ENCODE measurements at regions not wholly inside any gene's neighbourhood (a gene's known extent, or its start where the extent isn't known, plus 50 kb on each side); places are given as distances from the start of the nearest gene placed in this dataset.

- Histone ChIP-seq H3F3A (ENCODE audit: low read length, unreplicated experiment) (no peaks in the 10 kb centered on the region), H3K9me3 (ENCODE audit: low read length) (no peaks in the 10 kb centered on the region), H3K27ac (ENCODE audit: low read length) (no peak overlapping the region), H3K4me3 (ENCODE audit: low read length) (no peak overlapping the region), H3K9ac (ENCODE audit: low read length) (no peak overlapping the region), H3K79me2 (ENCODE audit: low read length) (no peaks in the 10 kb centered on the region), H3K27me3 (ENCODE audit: low read length) (no peaks in the 10 kb centered on the region), H3K36me3 (ENCODE audit: low read depth, low read length) (no peaks in the 10 kb centered on the region), H2AFZ (ENCODE audit: low read length) (no peak overlapping the region), H4K20me1 (ENCODE audit: low read length) (no peaks in the 10 kb centered on the region), H3K4me1 (ENCODE audit: insufficient read depth, low read length) (no peaks in the 10 kb centered on the region), H3K4me2 (ENCODE audit: low read length) (no peak overlapping the region), H3K9me2 (replicated peaks; ENCODE audit: low read length) (no peaks in the 10 kb centered on the region)
- intact Hi-C loops (cut with micrococcal nuclease): no loop called here
- no peak for TF ChIP-seq CTCF (conservative IDR thresholded peaks at IDR 0.05; ENCODE audit: low read depth, low read length)
- TF ChIP-seq EZH2phosphoT487 (IDR thresholded peaks at IDR 0.05; ENCODE audit: borderline replicate concordance, low read length): no peak
- no peak for TF ChIP-seq EZH2 (IDR thresholded peaks at IDR 0.05; ENCODE audit: low read length, unreplicated experiment)
- BruUV-seq (replicated peaks): no TSS peak
- ATAC-seq: no peak
- no peak for DNase-seq
- ChIA-PET POLR2A (ENCODE audit: unreplicated experiment) (no interaction called here), CTCF (no interaction called here)
These were observed 233.4 kb downstream of the PPP4R3C start for GRCh38 chrX:27229721-27230120.

DNA sequence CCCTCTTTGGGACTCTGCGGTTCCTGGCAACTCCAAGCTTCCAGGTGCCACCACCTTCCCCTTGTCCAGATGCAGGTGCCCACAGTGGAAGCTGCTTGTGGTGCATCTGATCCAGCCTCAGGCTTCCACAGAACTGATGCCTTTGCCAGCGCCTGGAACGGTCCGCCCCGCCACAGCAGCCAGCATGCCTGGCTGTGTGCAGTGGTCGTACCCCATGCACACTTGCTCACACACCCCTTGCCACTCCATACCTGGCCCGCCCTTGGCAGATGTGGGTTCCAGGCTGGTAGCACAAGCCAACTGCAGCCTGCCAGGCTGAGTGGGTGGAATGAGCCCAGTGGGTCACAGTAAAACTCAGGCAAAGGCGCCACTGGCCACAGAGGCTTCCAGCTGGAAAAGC, 240.5 kb downstream of the PPP4R3C start:
- Histone ChIP-seq H3K36me3 (ENCODE audit: low read depth, low read length) (no peaks in the 10 kb centered on the region), H3K4me2 (ENCODE audit: low read length) (no peak overlapping the region), H2AFZ (ENCODE audit: low read length) (no peak overlapping the region), H3K27me3 (ENCODE audit: low read length) (no peaks in the 10 kb centered on the region), H3K4me3 (ENCODE audit: low read length) (no peak overlapping the region), H3F3A (ENCODE audit: low read length, unreplicated experiment) (no peaks in the 10 kb centered on the region), H3K9me2 (replicated peaks; ENCODE audit: low read length) (no peaks in the 10 kb centered on the region), H3K9me3 (ENCODE audit: low read length) (no peaks in the 10 kb centered on the region), H3K27ac (ENCODE audit: low read length) (no peak overlapping the region), H3K9ac (ENCODE audit: low read length) (no peak overlapping the region), H4K20me1 (ENCODE audit: low read length) (no peaks in the 10 kb centered on the region), H3K79me2 (ENCODE audit: low read length) (no peaks in the 10 kb centered on the region), H3K4me1 (ENCODE audit: insufficient read depth, low read length) (no peaks in the 10 kb centered on the region)
- intact Hi-C loops (cut with micrococcal nuclease): no loop called here
- BruUV-seq (replicated peaks): no TSS peak
- DNase-seq: no peak
- no peak for TF ChIP-seq CTCF (conservative IDR thresholded peaks at IDR 0.05; ENCODE audit: low read depth, low read length)
- no peak for TF ChIP-seq EZH2phosphoT487 (IDR thresholded peaks at IDR 0.05; ENCODE audit: borderline replicate concordance, low read length)
- no peak for TF ChIP-seq EZH2 (IDR thresholded peaks at IDR 0.05; ENCODE audit: low read length, unreplicated experiment)
- ChIA-PET POLR2A (ENCODE audit: unreplicated experiment) (no interaction called here), CTCF (no interaction called here)
- ATAC-seq: no peak

DNA sequence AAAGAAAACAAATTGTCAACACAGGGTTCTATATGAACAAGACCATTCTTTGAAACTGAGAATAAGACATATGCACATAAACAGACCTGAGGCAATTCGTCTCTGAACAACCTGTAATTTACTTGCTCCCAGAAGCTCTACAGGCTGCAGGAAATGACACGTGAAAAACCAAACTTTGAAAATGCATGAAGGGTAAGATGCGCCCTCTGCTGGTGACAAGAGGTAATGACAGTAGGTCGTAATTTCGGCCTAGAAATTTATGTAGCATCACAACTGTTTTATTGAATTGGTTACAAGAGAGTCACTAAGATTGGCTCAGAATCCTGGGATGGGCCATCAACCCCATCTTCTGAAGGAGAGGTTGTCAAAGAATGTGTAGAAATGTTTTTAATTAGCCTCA, 276.5 kb downstream of the PPP4R3C start:
- BruUV-seq (replicated peaks): no TSS peak
- ATAC-seq: no peak

More for the DNA sequence above, 276.5 kb downstream of the PPP4R3C start:
- Histone ChIP-seq H3K27ac (ENCODE audit: low read length) (no peak overlapping the region), H3K9ac (ENCODE audit: low read length) (no peak overlapping the region), H3K9me3 (ENCODE audit: low read length) (no peaks in the 10 kb centered on the region), H3K36me3 (ENCODE audit: low read depth, low read length) (no peaks in the 10 kb centered on the region), H2AFZ (ENCODE audit: low read length) (no peak overlapping the region), H3K4me3 (ENCODE audit: low read length) (no peak overlapping the region), H3K27me3 (ENCODE audit: low read length) (0 out of 2 replicates have a peak, but pooled peaks cover 4% of the 10 kb centered on the region), H3K9me2 (replicated peaks; ENCODE audit: low read length) (no peaks in the 10 kb centered on the region), H3K4me2 (ENCODE audit: low read length) (no peak overlapping the region), H3F3A (ENCODE audit: low read length, unreplicated experiment) (no peaks in the 10 kb centered on the region), H4K20me1 (ENCODE audit: low read length) (no peaks in the 10 kb centered on the region), H3K4me1 (ENCODE audit: insufficient read depth, low read length) (no peaks in the 10 kb centered on the region), H3K79me2 (ENCODE audit: low read length) (no peaks in the 10 kb centered on the region)
- peak; percentile 50 for DNase-seq
- CTCF ChIA-PET: no interaction called here
- POLR2A ChIA-PET (ENCODE audit: unreplicated experiment): no interaction called here
- intact Hi-C loops (cut with micrococcal nuclease): loop anchor here (10.0 kb wide), 1 partner anchor 402 kb away; no protein-coding TSS in a partner anchor
- TF ChIP-seq EZH2 (IDR thresholded peaks at IDR 0.05; ENCODE audit: low read length, unreplicated experiment) (no peak), EZH2phosphoT487 (IDR thresholded peaks at IDR 0.05; ENCODE audit: borderline replicate concordance, low read length) (no peak), CTCF (conservative IDR thresholded peaks at IDR 0.05; ENCODE audit: low read depth, low read length) (peak; percentile 82)

Measured in PC-3 (cell line).